ENCODE measurements at regions not wholly inside any gene's neighbourhood (a gene's known extent, or its start where the extent isn't known, plus 50 kb on each side); places are given as distances from the start of the nearest gene placed in this dataset.

- H3K4me3 Mint-ChIP-seq = no peak overlapping the region
- H3K4me1 Mint-ChIP-seq (ENCODE audit: low read depth in 2 of 2) = peaks cover 9 to 15% of the 10 kb centered on the region in 2 donors
- no peaks in the 10 kb centered on the region for H3K9me3 Mint-ChIP-seq
- no peaks in the 10 kb centered on the region for H3K36me3 Mint-ChIP-seq (ENCODE audit: insufficient read depth)
- peaks cover 0 to 6% of the 10 kb centered on the region in 2 donors for H3K27me3 Mint-ChIP-seq
- H3K27ac Mint-ChIP-seq = peak overlapping the region; percentile 14 to 53
- ATAC-seq (replicated peaks) (no peak), DNase-seq (no peak)
Observed at GRCh38 chr2:8022908-8023640, 658.8 kb upstream of the ID2 start.

- Mint-ChIP-seq H3K27me3 (peaks cover 0 to 6% of the 10 kb centered on the region in 2 donors), H3K4me1 (ENCODE audit: low read depth in 2 of 2) (peaks cover 9 to 15% of the 10 kb centered on the region in 2 donors), H3K27ac (no peak overlapping the region), H3K9me3 (no peaks in the 10 kb centered on the region), H3K4me3 (no peak overlapping the region), H3K36me3 (ENCODE audit: insufficient read depth) (no peaks in the 10 kb centered on the region)
- DNase-seq (no peak), ATAC-seq (replicated peaks) (no peak)
Observed at GRCh38 chr2:8024506-8024905, 657.4 kb upstream of the ID2 start.

GRCh38 chr2:8026381-8026780 lies 655.5 kb upstream of the ID2 start:
- H3K4me3 Mint-ChIP-seq = no peak overlapping the region
- H3K9me3 Mint-ChIP-seq = no peaks in the 10 kb centered on the region
- H3K4me1 Mint-ChIP-seq (ENCODE audit: low read depth in 2 of 2) = peaks cover 13 to 15% of the 10 kb centered on the region in 2 donors
- H3K36me3 Mint-ChIP-seq (ENCODE audit: insufficient read depth) = no peaks in the 10 kb centered on the region
- peaks cover 0 to 7% of the 10 kb centered on the region in 2 donors for H3K27me3 Mint-ChIP-seq
- peak overlapping the region in 1 of 2 donors; percentile 65 for H3K27ac Mint-ChIP-seq
- DNase-seq (no peak), ATAC-seq (replicated peaks) (no peak)

GRCh38 chr2:8027387-8027786 lies 654.5 kb upstream of the ID2 start:
- Mint-ChIP-seq H3K27me3 (peaks cover 0 to 13% of the 10 kb centered on the region in 2 donors), H3K27ac (no peak overlapping the region), H3K36me3 (ENCODE audit: insufficient read depth) (no peaks in the 10 kb centered on the region), H3K9me3 (no peaks in the 10 kb centered on the region), H3K4me1 (ENCODE audit: low read depth in 2 of 2) (peaks cover 16 to 18% of the 10 kb centered on the region in 2 donors), H3K4me3 (no peak overlapping the region)
- ATAC-seq (replicated peaks) = no peak
- no peak for DNase-seq

- ATAC-seq (replicated peaks) (no peak), DNase-seq (no peak)
- H3K4me1 Mint-ChIP-seq (ENCODE audit: low read depth in 2 of 2) = peaks cover 16 to 17% of the 10 kb centered on the region in 2 donors
- peaks cover 0 to 13% of the 10 kb centered on the region in 2 donors for H3K27me3 Mint-ChIP-seq
- H3K9me3 Mint-ChIP-seq = no peaks in the 10 kb centered on the region
- no peak overlapping the region for H3K4me3 Mint-ChIP-seq
- no peaks in the 10 kb centered on the region for H3K36me3 Mint-ChIP-seq (ENCODE audit: insufficient read depth)
- H3K27ac Mint-ChIP-seq = no peak overlapping the region
Observed at GRCh38 chr2:8028036-8028435, 653.8 kb upstream of the ID2 start.

- H3K27me3 Mint-ChIP-seq = peaks cover 0 to 13% of the 10 kb centered on the region in 2 donors
- peaks cover 12 to 13% of the 10 kb centered on the region in 2 donors for H3K4me1 Mint-ChIP-seq (ENCODE audit: low read depth in 2 of 2)
- DNase-seq (no peak), ATAC-seq (replicated peaks) (no peak)
- no peaks in the 10 kb centered on the region for H3K36me3 Mint-ChIP-seq (ENCODE audit: insufficient read depth)
- H3K9me3 Mint-ChIP-seq = no peaks in the 10 kb centered on the region
- no peak overlapping the region for H3K4me3 Mint-ChIP-seq
- H3K27ac Mint-ChIP-seq = no peak overlapping the region
Observed at GRCh38 chr2:8028436-8028835, 653.4 kb upstream of the ID2 start.

GRCh38 chr2:8028981-8029380 lies 652.9 kb upstream of the ID2 start:
- Mint-ChIP-seq H3K9me3 (no peaks in the 10 kb centered on the region), H3K4me3 (no peak overlapping the region), H3K27ac (no peak overlapping the region), H3K27me3 (peaks cover 0 to 13% of the 10 kb centered on the region in 2 donors), H3K4me1 (ENCODE audit: low read depth in 2 of 2) (peaks cover 8 to 12% of the 10 kb centered on the region in 2 donors), H3K36me3 (ENCODE audit: insufficient read depth) (no peaks in the 10 kb centered on the region)
- DNase-seq (no peak), ATAC-seq (replicated peaks) (no peak)

GRCh38 chr2:8030573-8031303 lies 651.1 kb upstream of the ID2 start:
- Mint-ChIP-seq H3K4me1 (ENCODE audit: low read depth in 2 of 2) (peaks cover 8 to 12% of the 10 kb centered on the region in 2 donors), H3K9me3 (no peaks in the 10 kb centered on the region), H3K36me3 (ENCODE audit: insufficient read depth) (no peaks in the 10 kb centered on the region), H3K4me3 (no peak overlapping the region), H3K27ac (no peak overlapping the region), H3K27me3 (peaks cover 0 to 13% of the 10 kb centered on the region in 2 donors)
- ATAC-seq (replicated peaks) = no peak
- no peak for DNase-seq

- Mint-ChIP-seq H3K4me1 (ENCODE audit: low read depth in 2 of 2) (peaks cover 5 to 12% of the 10 kb centered on the region in 2 donors), H3K27ac (no peak overlapping the region), H3K27me3 (peaks cover 0 to 13% of the 10 kb centered on the region in 2 donors), H3K36me3 (ENCODE audit: insufficient read depth) (no peaks in the 10 kb centered on the region), H3K9me3 (no peaks in the 10 kb centered on the region), H3K4me3 (no peak overlapping the region)
- DNase-seq (no peak), ATAC-seq (replicated peaks) (no peak)
Observed at GRCh38 chr2:8031370-8031769, 650.5 kb upstream of the ID2 start.

GRCh38 chr2:8033546-8034096 lies 648.2 kb upstream of the ID2 start:
- H3K9me3 Mint-ChIP-seq = no peaks in the 10 kb centered on the region
- H3K27me3 Mint-ChIP-seq = peaks cover 0 to 7% of the 10 kb centered on the region in 2 donors
- H3K4me3 Mint-ChIP-seq = no peak overlapping the region
- no peak for DNase-seq
- H3K4me1 Mint-ChIP-seq (ENCODE audit: low read depth in 2 of 2) = peaks cover 3 to 9% of the 10 kb centered on the region in 2 donors
- ATAC-seq (replicated peaks) = no peak
- H3K27ac Mint-ChIP-seq = no peak overlapping the region
- H3K36me3 Mint-ChIP-seq (ENCODE audit: insufficient read depth) = no peaks in the 10 kb centered on the region

GRCh38 chr2:8036366-8036765 lies 645.5 kb upstream of the ID2 start:
- peaks cover 3 to 5% of the 10 kb centered on the region in 2 donors for H3K4me1 Mint-ChIP-seq (ENCODE audit: low read depth in 2 of 2)
- no peaks in the 10 kb centered on the region for H3K36me3 Mint-ChIP-seq (ENCODE audit: insufficient read depth)
- no peaks in the 10 kb centered on the region for H3K9me3 Mint-ChIP-seq

GRCh38 chr2:8039732-8040131 lies 642.1 kb upstream of the ID2 start:
- Mint-ChIP-seq H3K9me3 (no peaks in the 10 kb centered on the region), H3K27ac (no peak overlapping the region), H3K36me3 (ENCODE audit: insufficient read depth) (peaks cover 3% of the 10 kb centered on the region), H3K4me1 (ENCODE audit: low read depth in 2 of 2) (no peaks in the 10 kb centered on the region), H3K27me3 (no peaks in the 10 kb centered on the region), H3K4me3 (no peak overlapping the region)
- DNase-seq (no peak), ATAC-seq (replicated peaks) (no peak)

More at GRCh38 chr2:8036366-8036765, 645.5 kb upstream of the ID2 start:
- no peak for DNase-seq
- Mint-ChIP-seq H3K27ac (no peak overlapping the region), H3K4me3 (no peak overlapping the region), H3K27me3 (peaks cover 0 to 6% of the 10 kb centered on the region in 2 donors)
- no peak for ATAC-seq (replicated peaks)

- peaks cover 3% of the 10 kb centered on the region for H3K36me3 Mint-ChIP-seq (ENCODE audit: insufficient read depth)
- no peaks in the 10 kb centered on the region for H3K27me3 Mint-ChIP-seq
- no peak for DNase-seq
- no peak for ATAC-seq (replicated peaks)
- H3K4me1 Mint-ChIP-seq (ENCODE audit: low read depth in 2 of 2) = no peaks in the 10 kb centered on the region
- no peak overlapping the region for H3K4me3 Mint-ChIP-seq
- no peaks in the 10 kb centered on the region for H3K9me3 Mint-ChIP-seq
- H3K27ac Mint-ChIP-seq = no peak overlapping the region
Observed at GRCh38 chr2:8043295-8043694, 638.6 kb upstream of the ID2 start.
